Body of pancreas (tissue), 4 donors: ENCODE measurements at regions not wholly inside any gene's neighbourhood (a gene's known extent, or its start where the extent isn't known, plus 50 kb on each side); places are given as distances from the start of the nearest gene placed in this dataset.

ENCODE experiments used
- POLR2A ChIP-seq, 3 donors: fragments of 450-650 bp; IDR thresholded peaks; one replicate each; pipeline ENCODE4 v1.6.1; 2016; ENCODE audit warnings: antibody characterized with exemption in 3 of 3, mild to moderate bottlenecking in 2 of 3
- TF ChIP-seq, protein P1 (sequence below), 7 experiments: fragments of 450-650 bp in 4 of 7; fragments of 200-600 bp in 3 of 7; sonication (generic) in 3 of 7; IDR thresholded peaks; one replicate each; pipeline ENCODE4 v1.5.1; 2016 to 2019; ENCODE audit warnings: antibody characterized with exemption in 7 of 7

DNA sequence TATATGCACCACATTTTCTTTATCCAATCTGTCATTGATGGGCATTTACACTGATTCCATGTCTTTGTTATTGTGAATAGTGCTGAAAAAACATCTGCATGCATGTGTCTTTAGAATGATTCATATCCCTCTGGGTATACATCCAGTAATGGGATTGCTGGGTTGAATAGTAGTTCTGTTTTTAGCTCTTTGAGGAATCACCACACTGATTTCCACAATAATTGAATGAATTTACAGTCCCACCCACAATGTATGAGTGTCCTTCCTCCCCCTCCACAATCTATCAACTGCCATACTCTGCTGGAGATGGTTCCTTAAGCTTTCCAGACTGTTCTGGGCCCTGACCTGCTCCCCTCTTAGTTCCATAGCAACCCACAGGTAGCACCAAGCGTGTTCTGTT lies 667.0 kb downstream of the LIG4 start:
- TF ChIP-seq, protein P1, sequence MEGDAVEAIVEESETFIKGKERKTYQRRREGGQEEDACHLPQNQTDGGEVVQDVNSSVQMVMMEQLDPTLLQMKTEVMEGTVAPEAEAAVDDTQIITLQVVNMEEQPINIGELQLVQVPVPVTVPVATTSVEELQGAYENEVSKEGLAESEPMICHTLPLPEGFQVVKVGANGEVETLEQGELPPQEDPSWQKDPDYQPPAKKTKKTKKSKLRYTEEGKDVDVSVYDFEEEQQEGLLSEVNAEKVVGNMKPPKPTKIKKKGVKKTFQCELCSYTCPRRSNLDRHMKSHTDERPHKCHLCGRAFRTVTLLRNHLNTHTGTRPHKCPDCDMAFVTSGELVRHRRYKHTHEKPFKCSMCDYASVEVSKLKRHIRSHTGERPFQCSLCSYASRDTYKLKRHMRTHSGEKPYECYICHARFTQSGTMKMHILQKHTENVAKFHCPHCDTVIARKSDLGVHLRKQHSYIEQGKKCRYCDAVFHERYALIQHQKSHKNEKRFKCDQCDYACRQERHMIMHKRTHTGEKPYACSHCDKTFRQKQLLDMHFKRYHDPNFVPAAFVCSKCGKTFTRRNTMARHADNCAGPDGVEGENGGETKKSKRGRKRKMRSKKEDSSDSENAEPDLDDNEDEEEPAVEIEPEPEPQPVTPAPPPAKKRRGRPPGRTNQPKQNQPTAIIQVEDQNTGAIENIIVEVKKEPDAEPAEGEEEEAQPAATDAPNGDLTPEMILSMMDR (IDR thresholded peaks at IDR 0.05), result no peak
- TF ChIP-seq POLR2A (IDR thresholded peaks at IDR 0.05), result no peak
